A673 (cell line): ENCODE measurements at regions not wholly inside any gene's neighbourhood (a gene's known extent, or its start where the extent isn't known, plus 50 kb on each side); places are given as distances from the start of the nearest gene placed in this dataset.

Experiments
- BruUV-seq: library from RNA; stranded (reverse); fragments of 400-500 nt; replicated peaks from 2 replicates; lab custom pipeline; 2021; lab: Mats Ljungman, UMichigan
- CTCF ChIA-PET: fragments of 300-600 bp; sonication (Branson Sonifier 250); formaldehyde crosslinking; loops from one replicate; lab custom pipeline; 2022; ENCODE audit warnings: antibody characterized with exemption; lab: Charles Lee
- POLR2A ChIA-PET: fragments of 300-600 bp; sonication (Branson Sonifier 250); formaldehyde crosslinking; loops from one replicate; lab custom pipeline; 2022; ENCODE audit warnings: antibody characterized with exemption; ENCODE audit not compliant: low non-redundant PET; lab: Charles Lee
- DNase-seq: peaks from one replicate; pipeline ENCODE4 v3.0.0-alpha.2; 2015; ENCODE audit warnings: low spot score
- H3K27ac ChIP-seq: fragments of 200-600 bp; sonication (generic); 2 replicates; pipeline ENCODE4 v1.5.1; 2016; ENCODE audit warnings: mixed run types, low read depth, mild to moderate bottlenecking, mixed read lengths, antibody characterized with exemption, low read length; ENCODE audit not compliant: poor library complexity, severe bottlenecking
- H3K27me3 ChIP-seq: fragments of 200-600 bp; sonication (generic); replicated peaks from 2 replicates; pipeline ENCODE4 v1.6.1; 2017; ENCODE audit warnings: mixed run types, low read depth, mild to moderate bottlenecking, mixed read lengths, antibody characterized with exemption, low read length; ENCODE audit not compliant: insufficient read depth, poor library complexity
- H3K36me3 ChIP-seq: fragments of 200-600 bp; sonication (generic); 2 replicates; pipeline ENCODE4 v1.6.1; 2016; ENCODE audit warnings: mixed run types, mild to moderate bottlenecking, mixed read lengths, antibody characterized with exemption, low read length; ENCODE audit not compliant: insufficient read depth, poor library complexity, severe bottlenecking
- H3K4me1 ChIP-seq: fragments of 200-600 bp; sonication (generic); 2 replicates; pipeline ENCODE4 v1.6.1; 2017; ENCODE audit warnings: mixed run types, mild to moderate bottlenecking, mixed read lengths, antibody characterized with exemption, low read length; ENCODE audit not compliant: insufficient read depth, poor library complexity, severe bottlenecking
- H3K4me3 ChIP-seq: fragments of 200-600 bp; sonication (generic); 2 replicates; pipeline ENCODE4 v1.5.1; 2016; ENCODE audit warnings: low read depth, mixed run types, mild to moderate bottlenecking, mixed read lengths, low read length; ENCODE audit not compliant: poor library complexity, severe bottlenecking
- H3K9me3 ChIP-seq: fragments of 200-600 bp; sonication (generic); 2 replicates; pipeline ENCODE4 v1.6.1; 2016; ENCODE audit warnings: mixed run types, low read depth, mild to moderate bottlenecking, mixed read lengths, antibody characterized with exemption, low read length; ENCODE audit not compliant: poor library complexity, severe bottlenecking
- EZH2 ChIP-seq: fragments of 200-600 bp; sonication (generic); IDR thresholded peaks from 2 replicates; pipeline ENCODE4 v1.6.1; 2017; ENCODE audit warnings: borderline replicate concordance, low read depth, mild to moderate bottlenecking, mixed read lengths, antibody characterized with exemption, low read length; ENCODE audit not compliant: poor library complexity, severe bottlenecking
- intact Hi-C: fragments of 100-400 bp; cut with micrococcal nuclease; formaldehyde crosslinking; loops from one replicate; pipeline ENCODE4 v1.10.0; 2022; ENCODE audit not compliant: unreplicated experiment
- TF ChIP-seq, protein P1 (sequence below): fragments of 300-800, 200-600 bp; sonication (generic); conservative IDR thresholded peaks from 2 replicates; pipeline ENCODE4 v1.5.1; 2017; ENCODE audit warnings: low read depth, mild to moderate bottlenecking, antibody characterized with exemption, low read length, moderate library complexity, mixed read lengths

DNA sequence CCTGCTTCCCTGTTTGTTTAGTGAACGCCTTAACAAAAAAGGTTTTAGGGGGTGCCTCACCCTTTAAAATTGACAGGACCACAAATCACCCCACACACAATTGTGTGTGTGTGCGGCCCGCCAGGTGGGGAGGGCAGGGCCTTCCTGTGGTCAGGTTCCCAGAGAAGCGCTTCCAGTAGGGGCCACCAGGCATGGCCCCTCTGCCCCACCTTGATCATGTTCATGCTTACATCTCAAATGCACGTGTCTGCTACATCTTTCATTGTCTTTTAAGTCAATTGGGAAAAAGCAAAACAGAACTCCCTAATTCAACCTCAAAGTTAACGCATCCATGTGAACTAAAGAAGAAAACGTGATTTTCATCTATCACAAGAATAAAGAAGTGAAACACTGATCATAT is 1335.3 kb downstream of the TBC1D22A start:
- no peak overlapping the region for H3K27ac ChIP-seq
- no TSS peak for BruUV-seq
- intact Hi-C loops = no loop called here
- DNase-seq = no peak
- H3K27me3 ChIP-seq = no peaks in the 10 kb centered on the region
- no peak overlapping the region for H3K4me3 ChIP-seq
- TF ChIP-seq, protein P1, sequence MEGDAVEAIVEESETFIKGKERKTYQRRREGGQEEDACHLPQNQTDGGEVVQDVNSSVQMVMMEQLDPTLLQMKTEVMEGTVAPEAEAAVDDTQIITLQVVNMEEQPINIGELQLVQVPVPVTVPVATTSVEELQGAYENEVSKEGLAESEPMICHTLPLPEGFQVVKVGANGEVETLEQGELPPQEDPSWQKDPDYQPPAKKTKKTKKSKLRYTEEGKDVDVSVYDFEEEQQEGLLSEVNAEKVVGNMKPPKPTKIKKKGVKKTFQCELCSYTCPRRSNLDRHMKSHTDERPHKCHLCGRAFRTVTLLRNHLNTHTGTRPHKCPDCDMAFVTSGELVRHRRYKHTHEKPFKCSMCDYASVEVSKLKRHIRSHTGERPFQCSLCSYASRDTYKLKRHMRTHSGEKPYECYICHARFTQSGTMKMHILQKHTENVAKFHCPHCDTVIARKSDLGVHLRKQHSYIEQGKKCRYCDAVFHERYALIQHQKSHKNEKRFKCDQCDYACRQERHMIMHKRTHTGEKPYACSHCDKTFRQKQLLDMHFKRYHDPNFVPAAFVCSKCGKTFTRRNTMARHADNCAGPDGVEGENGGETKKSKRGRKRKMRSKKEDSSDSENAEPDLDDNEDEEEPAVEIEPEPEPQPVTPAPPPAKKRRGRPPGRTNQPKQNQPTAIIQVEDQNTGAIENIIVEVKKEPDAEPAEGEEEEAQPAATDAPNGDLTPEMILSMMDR = no peak
- no peak for TF ChIP-seq EZH2
- H3K9me3 ChIP-seq = no peaks in the 10 kb centered on the region
- ChIA-PET CTCF (no interaction called here), POLR2A (no interaction called here)
- no peaks in the 10 kb centered on the region for H3K36me3 ChIP-seq
- no peaks in the 10 kb centered on the region for H3K4me1 ChIP-seq

DNA sequence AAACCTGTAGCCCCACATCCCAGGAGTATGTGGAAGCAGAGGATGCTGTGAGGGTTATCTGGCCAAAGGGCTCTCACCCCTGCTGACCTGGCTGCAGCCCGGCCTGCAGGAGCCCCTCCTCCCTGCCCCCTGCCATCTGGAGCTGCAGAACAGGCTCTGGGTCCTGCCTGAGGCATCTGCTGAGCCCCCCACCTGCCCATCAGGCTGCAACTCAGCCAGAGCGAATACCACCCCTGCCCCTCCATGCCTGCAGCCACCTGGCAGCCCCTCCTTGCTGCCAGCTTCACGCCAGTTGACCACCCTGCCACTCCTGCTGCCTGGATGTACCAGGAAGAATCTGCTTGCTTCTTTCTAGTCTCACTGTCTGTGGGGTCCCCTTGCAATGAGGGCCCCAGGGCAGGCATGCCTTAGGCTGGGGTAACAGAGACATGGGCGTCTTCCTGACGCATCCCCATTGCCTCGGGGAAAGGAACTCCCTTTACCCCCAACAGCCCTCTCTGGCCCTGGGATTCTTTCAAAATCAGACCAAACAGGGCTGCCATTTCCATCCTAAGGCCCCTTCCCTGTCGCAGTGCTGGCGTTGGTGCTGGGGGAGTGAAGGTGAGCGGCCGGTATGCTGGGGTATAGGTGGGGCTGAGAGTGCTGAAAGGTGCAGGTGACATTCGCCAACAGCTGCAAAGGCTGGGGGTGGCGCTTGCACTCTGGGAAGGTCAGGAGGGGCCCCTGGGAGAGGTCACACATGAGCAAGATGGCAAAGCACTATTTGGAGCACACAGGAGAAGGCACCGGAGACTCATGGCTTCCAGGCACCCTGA is 1334.6 kb downstream of the TBC1D22A start:
- no peaks in the 10 kb centered on the region for H3K4me1 ChIP-seq
- ChIA-PET CTCF (no interaction called here), POLR2A (no interaction called here)
- no peak for DNase-seq
- intact Hi-C loops = no loop called here
- no peak overlapping the region for H3K27ac ChIP-seq
- TF ChIP-seq, protein P1 = no peak
- no peak for TF ChIP-seq EZH2
- no peaks in the 10 kb centered on the region for H3K27me3 ChIP-seq
- no peak overlapping the region for H3K4me3 ChIP-seq
- no peaks in the 10 kb centered on the region for H3K36me3 ChIP-seq
- no peaks in the 10 kb centered on the region for H3K9me3 ChIP-seq
- no TSS peak for BruUV-seq

DNA sequence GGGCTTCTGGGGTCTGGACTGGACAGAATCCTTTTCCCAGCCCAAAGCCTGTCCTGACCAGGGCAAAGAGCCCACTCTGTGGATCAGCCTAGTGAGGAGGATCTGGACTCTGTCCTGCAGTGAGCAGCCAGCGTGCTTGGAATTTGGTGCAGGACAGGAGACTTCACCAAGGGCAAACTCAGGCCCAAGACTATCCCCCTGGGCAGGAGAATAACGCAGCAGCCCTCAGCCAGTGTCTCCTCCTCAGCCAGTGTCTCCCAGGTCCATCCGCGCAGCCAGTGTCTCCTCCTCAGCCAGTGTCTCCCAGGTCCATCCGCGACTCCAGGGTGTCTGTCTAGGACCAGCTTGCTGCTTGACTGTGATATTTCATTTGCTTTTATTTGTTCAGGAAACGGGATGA is 1334.0 kb downstream of the TBC1D22A start:
- no peaks in the 10 kb centered on the region for H3K9me3 ChIP-seq
- H3K27ac ChIP-seq = no peak overlapping the region
- H3K27me3 ChIP-seq = no peaks in the 10 kb centered on the region
- ChIA-PET CTCF (no interaction called here), POLR2A (no interaction called here)
- H3K36me3 ChIP-seq = no peaks in the 10 kb centered on the region
- no peak for DNase-seq
- TF ChIP-seq, protein P1 = no peak
- no peak for TF ChIP-seq EZH2
- no peaks in the 10 kb centered on the region for H3K4me1 ChIP-seq
- H3K4me3 ChIP-seq = no peak overlapping the region
- intact Hi-C loops = no loop called here
- BruUV-seq = no TSS peak
